ENCODE measurements at regions not wholly inside any gene's neighbourhood (a gene's known extent, or its start where the extent isn't known, plus 50 kb on each side); places are given as distances from the start of the nearest gene placed in this dataset.

DNA sequence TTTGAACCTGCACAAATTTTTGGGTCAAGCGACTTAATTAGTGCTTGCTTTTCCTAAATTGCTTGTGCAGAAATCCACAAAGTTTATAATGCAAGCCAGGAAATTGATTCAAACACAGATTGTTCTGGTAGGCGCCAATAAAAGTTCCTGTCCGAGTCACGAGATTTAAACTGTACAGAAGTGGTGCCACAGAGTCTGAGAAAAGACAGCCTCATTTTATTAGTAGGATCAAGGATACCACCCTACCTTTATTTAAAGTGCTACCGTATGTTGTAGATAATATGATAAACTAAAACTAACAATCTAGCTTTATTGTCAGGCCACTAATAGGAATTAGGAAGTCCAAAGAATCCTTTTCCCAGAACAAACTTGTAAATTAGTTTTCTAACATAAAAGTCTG, 696.7 kb downstream of the TNS3 start:
- TF ChIP-seq, protein P1, sequence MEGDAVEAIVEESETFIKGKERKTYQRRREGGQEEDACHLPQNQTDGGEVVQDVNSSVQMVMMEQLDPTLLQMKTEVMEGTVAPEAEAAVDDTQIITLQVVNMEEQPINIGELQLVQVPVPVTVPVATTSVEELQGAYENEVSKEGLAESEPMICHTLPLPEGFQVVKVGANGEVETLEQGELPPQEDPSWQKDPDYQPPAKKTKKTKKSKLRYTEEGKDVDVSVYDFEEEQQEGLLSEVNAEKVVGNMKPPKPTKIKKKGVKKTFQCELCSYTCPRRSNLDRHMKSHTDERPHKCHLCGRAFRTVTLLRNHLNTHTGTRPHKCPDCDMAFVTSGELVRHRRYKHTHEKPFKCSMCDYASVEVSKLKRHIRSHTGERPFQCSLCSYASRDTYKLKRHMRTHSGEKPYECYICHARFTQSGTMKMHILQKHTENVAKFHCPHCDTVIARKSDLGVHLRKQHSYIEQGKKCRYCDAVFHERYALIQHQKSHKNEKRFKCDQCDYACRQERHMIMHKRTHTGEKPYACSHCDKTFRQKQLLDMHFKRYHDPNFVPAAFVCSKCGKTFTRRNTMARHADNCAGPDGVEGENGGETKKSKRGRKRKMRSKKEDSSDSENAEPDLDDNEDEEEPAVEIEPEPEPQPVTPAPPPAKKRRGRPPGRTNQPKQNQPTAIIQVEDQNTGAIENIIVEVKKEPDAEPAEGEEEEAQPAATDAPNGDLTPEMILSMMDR (IDR thresholded peaks at IDR 0.05), result no peak
- no peak for TF ChIP-seq POLR2A (IDR thresholded peaks at IDR 0.05)

Data from adrenal gland (tissue), 5 donors.